AG04450 (cell line): ENCODE measurements at regions not wholly inside any gene's neighbourhood (a gene's known extent, or its start where the extent isn't known, plus 50 kb on each side); places are given as distances from the start of the nearest gene placed in this dataset.

Experiments used
- CTCF ChIA-PET: fragments of 300-600, 350-600 bp; formaldehyde crosslinking; extraction: SDS; loops from one replicate; lab custom pipeline; 2022; ENCODE audit warnings: antibody characterized with exemption, inconsistent platforms; lab: Charles Lee
- POLR2A ChIA-PET: fragments of 350-600 bp; formaldehyde crosslinking; extraction: SDS; loops from one replicate; lab custom pipeline; 2021; ENCODE audit warnings: antibody characterized with exemption, inconsistent platforms; lab: Yijun Ruan, JAX
- DNase-seq: peaks from one replicate; pipeline ENCODE4 v3.0.0-alpha.2; 2011; ENCODE audit warnings: low read depth, low spot score
- H3K27ac ChIP-seq: one replicate; pipeline ENCODE4 v1.5.1; 2012; ENCODE audit warnings: low read depth, low read length, control low read depth
- H3K27me3 ChIP-seq: one replicate; pipeline ENCODE4 v1.6.0; 2012; ENCODE audit warnings: low read length; ENCODE audit not compliant: control insufficient read depth, insufficient read depth
- H3K4me3 ChIP-seq: 2 replicates; pipeline ENCODE4 v1.5.1; 2011; ENCODE audit warnings: mild to moderate bottlenecking, low read depth, low read length, control low read depth
- H3K9me3 ChIP-seq: 2 replicates; pipeline ENCODE4 v1.5.1; 2012; ENCODE audit warnings: low read length; ENCODE audit not compliant: control insufficient read depth, insufficient read depth
- CTCF ChIP-seq: IDR thresholded peaks from 2 replicates; pipeline ENCODE4 v1.5.1; 2011; ENCODE audit warnings: low read depth, low read length, control low read depth, inconsistent platforms

- ChIA-PET CTCF (no interaction called here), POLR2A (no interaction called here)
- TF ChIP-seq CTCF = no peak
- Histone ChIP-seq H3K27me3 (no peaks in the 10 kb centered on the region), H3K4me3 (no peak overlapping the region), H3K9me3 (peaks cover 54% of the 10 kb centered on the region), H3K27ac (no peak overlapping the region)
- no peak for DNase-seq
Observed at GRCh38 chr12:131192951-131193350, 239.2 kb downstream of the ADGRD1 start.

GRCh38 chr12:131194166-131194565 is 240.5 kb downstream of the ADGRD1 start:
- no peak overlapping the region for H3K4me3 ChIP-seq
- no peak overlapping the region for H3K27ac ChIP-seq
- POLR2A ChIA-PET = no interaction called here
- no peak for DNase-seq
- H3K27me3 ChIP-seq = no peaks in the 10 kb centered on the region
- CTCF ChIA-PET = no interaction called here
- H3K9me3 ChIP-seq = peaks cover 49% of the 10 kb centered on the region
- TF ChIP-seq CTCF = no peak

GRCh38 chr12:131195796-131196195 is 242.1 kb downstream of the ADGRD1 start:
- ChIA-PET POLR2A (no interaction called here), CTCF (no interaction called here)
- Histone ChIP-seq H3K27me3 (no peaks in the 10 kb centered on the region), H3K4me3 (no peak overlapping the region), H3K27ac (no peak overlapping the region), H3K9me3 (peaks cover 42% of the 10 kb centered on the region)
- DNase-seq = no peak
- no peak for TF ChIP-seq CTCF

GRCh38 chr12:131196220-131196619 is 242.5 kb downstream of the ADGRD1 start:
- POLR2A ChIA-PET = no interaction called here
- no peak for DNase-seq
- Histone ChIP-seq H3K27ac (no peak overlapping the region), H3K4me3 (no peak overlapping the region), H3K27me3 (no peaks in the 10 kb centered on the region), H3K9me3 (peaks cover 42% of the 10 kb centered on the region)
- TF ChIP-seq CTCF = no peak
- CTCF ChIA-PET = no interaction called here

GRCh38 chr12:131197490-131197889 is 243.8 kb downstream of the ADGRD1 start:
- CTCF ChIA-PET = no interaction called here
- peaks cover 45% of the 10 kb centered on the region for H3K9me3 ChIP-seq
- H3K27me3 ChIP-seq = no peaks in the 10 kb centered on the region
- no peak overlapping the region for H3K4me3 ChIP-seq
- TF ChIP-seq CTCF = no peak
- H3K27ac ChIP-seq = no peak overlapping the region
- POLR2A ChIA-PET = no interaction called here
- no peak for DNase-seq
